Activated naive CD8-positive, alpha-beta T cell (primary cell): ENCODE measurements at regions not wholly inside any gene's neighbourhood (a gene's known extent, or its start where the extent isn't known, plus 50 kb on each side); places are given as distances from the start of the nearest gene placed in this dataset.
"Not testable (repeated sequence)": the region's sequence is repeated elsewhere in the genome, so short reads cannot be mapped to it uniquely, and the experiment has no call there.

Experiments used
- H3K27ac Mint-ChIP-seq: one replicate; pipeline ENCODE4 v1.8.0; 2021; ENCODE audit warnings: mixed read lengths
- H3K27me3 Mint-ChIP-seq: one replicate; pipeline ENCODE4 v1.8.0; 2021; ENCODE audit warnings: mixed read lengths
- H3K36me3 Mint-ChIP-seq: one replicate; pipeline ENCODE4 v1.8.0; 2021; ENCODE audit warnings: mixed read lengths
- H3K4me1 Mint-ChIP-seq: one replicate; pipeline ENCODE4 v1.8.0; 2021; ENCODE audit warnings: low read depth, mixed read lengths
- H3K4me3 Mint-ChIP-seq: one replicate; pipeline ENCODE4 v1.8.0; 2021; ENCODE audit warnings: mild to moderate bottlenecking, mixed read lengths
- H3K9me3 Mint-ChIP-seq: one replicate; pipeline ENCODE4 v1.8.0; 2021; ENCODE audit warnings: low read depth, mixed read lengths

DNA sequence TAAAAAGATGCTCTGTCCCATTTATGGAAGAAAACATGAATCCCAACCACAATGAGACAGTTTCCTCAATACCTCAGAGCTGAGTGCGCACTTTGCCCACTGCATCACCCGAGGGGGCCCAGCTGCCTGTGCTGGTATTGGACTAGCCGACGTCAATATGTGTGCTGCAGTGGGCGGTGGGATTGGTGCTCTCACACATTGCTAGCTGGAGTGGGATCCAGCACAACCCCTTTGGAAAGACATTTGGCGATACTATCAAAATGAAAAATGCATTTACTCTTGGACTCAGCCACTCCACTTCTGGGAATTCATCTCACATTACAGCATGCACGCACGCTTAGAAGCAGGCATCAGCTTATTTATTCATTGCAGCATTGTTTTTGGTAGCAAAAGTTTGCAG is 289.2 kb upstream of the FOXF1 start:
- Mint-ChIP-seq H3K9me3 (no peaks in the 10 kb centered on the region), H3K4me3 (no peak overlapping the region), H3K27me3 (peaks cover 5% of the 10 kb centered on the region), H3K27ac (no peak overlapping the region), H3K4me1 (no peaks in the 10 kb centered on the region), H3K36me3 (no peaks in the 10 kb centered on the region)

GRCh38 chr16:86222547-86222946 is 287.8 kb upstream of the FOXF1 start:
- Mint-ChIP-seq H3K36me3 (no peaks in the 10 kb centered on the region), H3K27me3 (peaks cover 3% of the 10 kb centered on the region), H3K27ac (no peak overlapping the region), H3K4me3 (no peak overlapping the region), H3K4me1 (no peaks in the 10 kb centered on the region), H3K9me3 (no peaks in the 10 kb centered on the region)

GRCh38 chr16:86222965-86223551 is 287.3 kb upstream of the FOXF1 start:
- no peak overlapping the region for H3K27ac Mint-ChIP-seq

GRCh38 chr16:86224126-86224525 is 286.2 kb upstream of the FOXF1 start:
- H3K36me3 Mint-ChIP-seq = no peaks in the 10 kb centered on the region
- H3K4me3 Mint-ChIP-seq = no peak overlapping the region
- H3K9me3 Mint-ChIP-seq = no peaks in the 10 kb centered on the region
- no peaks in the 10 kb centered on the region for H3K4me1 Mint-ChIP-seq
- no peak overlapping the region for H3K27ac Mint-ChIP-seq
- H3K27me3 Mint-ChIP-seq = peaks cover 9% of the 10 kb centered on the region

More at GRCh38 chr16:86222965-86223551, 287.3 kb upstream of the FOXF1 start:
- Mint-ChIP-seq H3K4me3 (no peak overlapping the region), H3K27me3 (peaks cover 7% of the 10 kb centered on the region), H3K4me1 (no peaks in the 10 kb centered on the region), H3K36me3 (no peaks in the 10 kb centered on the region), H3K9me3 (no peaks in the 10 kb centered on the region)

DNA sequence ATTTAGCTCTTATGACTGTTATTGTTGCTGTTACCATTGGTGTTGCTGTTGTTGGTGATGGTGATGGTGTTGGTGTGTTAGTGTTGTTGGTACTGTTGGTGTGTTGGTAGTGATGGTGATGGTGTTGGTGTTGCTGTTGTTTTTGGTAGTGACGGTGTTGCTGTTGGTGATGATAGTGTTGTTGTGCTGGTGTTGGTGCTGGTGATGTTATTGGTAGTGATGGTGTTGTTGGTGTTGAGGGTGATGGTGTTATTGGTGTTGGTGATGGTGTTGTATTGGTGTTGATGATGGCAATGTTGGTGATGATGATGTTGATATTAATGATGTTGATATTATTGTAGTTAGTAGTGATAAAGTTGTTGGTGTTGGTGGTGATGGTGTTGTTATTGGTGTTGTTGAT is 285.7 kb upstream of the FOXF1 start:
- H3K27ac Mint-ChIP-seq = no peak overlapping the region
- H3K4me3 Mint-ChIP-seq = no peak overlapping the region
- H3K27me3 Mint-ChIP-seq = peaks cover 9% of the 10 kb centered on the region
- no peaks in the 10 kb centered on the region for H3K9me3 Mint-ChIP-seq
- no peaks in the 10 kb centered on the region for H3K36me3 Mint-ChIP-seq
- no peaks in the 10 kb centered on the region for H3K4me1 Mint-ChIP-seq

DNA sequence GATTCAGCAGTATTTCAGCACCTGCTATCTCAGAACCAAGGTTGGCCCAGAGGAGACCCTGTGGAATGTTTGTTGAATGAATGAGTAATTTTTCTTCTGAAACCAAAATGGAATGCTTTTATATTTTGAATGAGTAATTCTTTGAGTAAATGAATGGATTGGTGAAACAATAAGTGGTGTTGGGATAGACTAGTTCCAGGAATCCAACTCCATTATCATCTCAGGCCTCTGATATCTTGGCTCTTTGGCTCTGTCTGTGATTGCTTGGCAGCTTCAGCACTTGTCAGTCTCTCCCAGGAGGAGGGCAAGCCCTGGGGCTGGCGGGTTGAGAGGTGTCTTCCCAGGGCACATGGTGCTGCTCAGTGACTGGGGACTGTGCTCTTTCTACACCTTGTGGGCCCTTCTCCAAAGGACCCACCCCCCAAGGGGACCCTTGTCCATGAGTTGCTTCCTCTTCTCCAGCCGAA is 284.4 kb upstream of the FOXF1 start:
- Mint-ChIP-seq H3K9me3 (no peaks in the 10 kb centered on the region), H3K4me3 (no peak overlapping the region), H3K36me3 (no peaks in the 10 kb centered on the region), H3K27me3 (peaks cover 9% of the 10 kb centered on the region), H3K4me1 (no peaks in the 10 kb centered on the region), H3K27ac (no peak overlapping the region)

DNA sequence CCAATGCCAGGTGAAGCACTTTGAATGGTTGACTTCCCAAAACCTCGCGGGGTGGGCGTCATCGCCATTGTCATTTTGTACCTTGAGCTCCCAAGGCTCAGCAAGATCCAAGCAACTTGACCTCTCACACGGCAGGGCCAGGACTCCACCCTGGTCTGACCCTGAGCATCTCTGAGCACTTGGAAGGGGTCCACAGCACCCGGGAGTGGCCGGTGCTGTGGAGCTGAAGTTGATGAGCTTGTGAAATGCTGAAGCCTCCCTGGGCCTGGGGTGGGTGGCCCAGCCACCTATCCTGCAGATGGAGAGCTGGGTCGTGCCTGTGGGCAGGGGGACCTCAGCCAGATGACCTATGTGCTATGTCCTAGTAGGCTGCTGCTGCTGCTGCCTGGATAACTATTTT is 283.3 kb upstream of the FOXF1 start:
- Mint-ChIP-seq H3K36me3 (no peaks in the 10 kb centered on the region), H3K27ac (no peak overlapping the region), H3K27me3 (peaks cover 8% of the 10 kb centered on the region), H3K4me3 (no peak overlapping the region), H3K4me1 (no peaks in the 10 kb centered on the region), H3K9me3 (no peaks in the 10 kb centered on the region)

DNA sequence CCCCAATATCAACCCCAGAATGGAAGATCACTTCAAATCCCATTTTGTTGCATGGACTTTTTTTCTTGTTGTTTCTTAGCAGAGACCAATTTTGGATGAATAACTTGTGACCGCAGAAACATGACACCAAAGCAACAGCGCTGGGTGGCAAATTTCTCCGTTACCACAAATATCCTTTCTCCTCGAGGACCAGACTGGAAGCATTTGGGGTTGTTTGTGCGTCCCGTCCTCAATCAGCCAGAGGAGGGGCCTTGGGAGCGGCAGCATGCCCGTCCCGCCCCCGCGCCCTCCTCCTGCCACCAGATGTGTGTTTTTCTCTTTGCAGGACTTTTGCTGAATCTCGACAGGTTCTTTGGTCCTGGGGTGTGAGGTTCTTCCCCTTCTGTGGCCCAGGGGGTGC is 282.5 kb upstream of the FOXF1 start:
- H3K36me3 Mint-ChIP-seq = no peaks in the 10 kb centered on the region
- no peaks in the 10 kb centered on the region for H3K9me3 Mint-ChIP-seq
- H3K27me3 Mint-ChIP-seq = peaks cover 8% of the 10 kb centered on the region
- no peak overlapping the region for H3K4me3 Mint-ChIP-seq
- H3K4me1 Mint-ChIP-seq = no peaks in the 10 kb centered on the region
- no peak overlapping the region for H3K27ac Mint-ChIP-seq

GRCh38 chr16:86228713-86229112 is 281.6 kb upstream of the FOXF1 start:
- Mint-ChIP-seq H3K27me3 (peaks cover 12% of the 10 kb centered on the region), H3K9me3 (no peaks in the 10 kb centered on the region), H3K4me1 (no peaks in the 10 kb centered on the region), H3K27ac (no peak overlapping the region), H3K36me3 (no peaks in the 10 kb centered on the region), H3K4me3 (no peak overlapping the region)

DNA sequence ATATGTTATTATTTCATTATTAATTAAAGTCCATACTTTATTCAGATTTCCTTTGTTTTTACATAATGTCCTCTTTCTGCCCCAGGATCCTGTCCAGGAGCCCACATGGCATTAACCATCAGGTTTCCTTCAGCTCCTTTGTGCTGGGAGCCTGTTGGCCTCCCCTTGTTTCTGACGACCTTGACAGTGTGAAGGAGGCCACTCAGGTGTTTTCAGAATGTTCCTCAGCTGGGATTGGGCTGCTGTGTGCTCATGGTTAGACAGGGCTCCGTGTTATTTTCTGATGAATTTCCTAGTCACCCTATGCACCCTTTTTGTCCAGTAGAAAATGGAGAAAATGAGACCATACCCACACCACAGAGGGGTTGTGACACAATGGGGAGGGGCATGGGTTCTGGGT is 281.0 kb upstream of the FOXF1 start:
- Mint-ChIP-seq H3K36me3 (no peaks in the 10 kb centered on the region), H3K9me3 (no peaks in the 10 kb centered on the region), H3K27ac (no peak overlapping the region), H3K27me3 (peaks cover 12% of the 10 kb centered on the region), H3K4me3 (no peak overlapping the region), H3K4me1 (no peaks in the 10 kb centered on the region)

DNA sequence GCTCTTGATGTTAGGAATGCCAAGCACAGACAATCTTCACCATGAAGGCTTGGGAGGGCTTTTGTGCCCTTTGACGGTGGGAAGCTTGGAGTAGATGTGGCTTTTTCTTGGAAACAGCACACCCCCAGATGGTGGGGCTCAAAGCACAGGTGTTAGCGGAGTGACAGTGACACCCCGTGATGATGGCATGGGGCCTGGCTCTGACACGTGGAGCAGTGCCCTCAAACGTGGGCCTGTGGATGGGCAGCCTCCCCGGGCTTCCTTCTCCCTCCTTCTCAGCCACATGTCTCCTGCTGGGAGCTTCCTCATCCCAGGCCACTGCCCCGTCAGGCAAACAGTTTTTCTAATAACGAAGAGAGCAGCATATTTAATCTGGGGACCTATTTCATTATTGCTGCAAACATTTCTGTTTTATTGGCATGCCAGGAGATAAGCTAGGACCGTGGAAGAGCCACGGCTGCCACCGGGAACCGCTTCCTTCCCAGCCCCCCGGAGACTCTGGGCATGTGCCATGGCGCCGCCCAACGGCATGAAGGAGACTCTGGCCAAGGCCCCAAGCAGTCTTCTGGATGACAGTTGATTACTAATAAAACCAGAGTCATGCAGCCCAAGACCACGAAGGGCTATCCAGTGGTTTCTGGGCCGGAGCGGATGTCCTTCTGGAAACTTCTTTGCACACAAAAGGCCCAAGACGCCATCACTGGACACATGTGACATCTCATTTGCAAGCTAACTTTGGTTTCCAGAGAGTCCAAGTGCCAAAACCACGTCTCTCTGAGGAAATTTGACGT is 280.3 kb upstream of the FOXF1 start:
- H3K36me3 Mint-ChIP-seq = no peaks in the 10 kb centered on the region
- peaks cover 12% of the 10 kb centered on the region for H3K27me3 Mint-ChIP-seq
- H3K9me3 Mint-ChIP-seq = no peaks in the 10 kb centered on the region
- no peak overlapping the region for H3K4me3 Mint-ChIP-seq
- H3K4me1 Mint-ChIP-seq = no peaks in the 10 kb centered on the region
- H3K27ac Mint-ChIP-seq = no peak overlapping the region

GRCh38 chr16:86231321-86231995 is 278.9 kb upstream of the FOXF1 start:
- Mint-ChIP-seq H3K36me3 (no peaks in the 10 kb centered on the region), H3K27ac (no peak overlapping the region), H3K27me3 (peaks cover 12% of the 10 kb centered on the region), H3K4me3 (no peak overlapping the region), H3K9me3 (no peaks in the 10 kb centered on the region), H3K4me1 (no peaks in the 10 kb centered on the region)

- Mint-ChIP-seq H3K4me1 (no peaks in the 10 kb centered on the region), H3K9me3 (no peaks in the 10 kb centered on the region), H3K36me3 (no peaks in the 10 kb centered on the region), H3K4me3 (no peak overlapping the region), H3K27ac (no peak overlapping the region), H3K27me3 (peaks cover 12% of the 10 kb centered on the region)
These were observed 278.4 kb upstream of the FOXF1 start for GRCh38 chr16:86231996-86232350.

GRCh38 chr16:86232496-86232895 is 277.8 kb upstream of the FOXF1 start:
- Mint-ChIP-seq H3K4me1 (no peaks in the 10 kb centered on the region), H3K9me3 (no peaks in the 10 kb centered on the region), H3K36me3 (no peaks in the 10 kb centered on the region), H3K27me3 (peaks cover 11% of the 10 kb centered on the region), H3K27ac (no peak overlapping the region), H3K4me3 (no peak overlapping the region)

- not testable (repeated sequence) for H3K36me3 Mint-ChIP-seq, H3K9me3 Mint-ChIP-seq, H3K4me1 Mint-ChIP-seq, H3K4me3 Mint-ChIP-seq, H3K27ac Mint-ChIP-seq, H3K27me3 Mint-ChIP-seq
These were observed 276.8 kb upstream of the FOXF1 start for GRCh38 chr16:86233506-86233905.
